ENCODE measurements at regions not wholly inside any gene's neighbourhood (a gene's known extent, or its start where the extent isn't known, plus 50 kb on each side); places are given as distances from the start of the nearest gene placed in this dataset.

GRCh38 chr21:14683063-14683462, 136.9 kb upstream of the SAMSN1 start:
- TF ChIP-seq, protein P1, sequence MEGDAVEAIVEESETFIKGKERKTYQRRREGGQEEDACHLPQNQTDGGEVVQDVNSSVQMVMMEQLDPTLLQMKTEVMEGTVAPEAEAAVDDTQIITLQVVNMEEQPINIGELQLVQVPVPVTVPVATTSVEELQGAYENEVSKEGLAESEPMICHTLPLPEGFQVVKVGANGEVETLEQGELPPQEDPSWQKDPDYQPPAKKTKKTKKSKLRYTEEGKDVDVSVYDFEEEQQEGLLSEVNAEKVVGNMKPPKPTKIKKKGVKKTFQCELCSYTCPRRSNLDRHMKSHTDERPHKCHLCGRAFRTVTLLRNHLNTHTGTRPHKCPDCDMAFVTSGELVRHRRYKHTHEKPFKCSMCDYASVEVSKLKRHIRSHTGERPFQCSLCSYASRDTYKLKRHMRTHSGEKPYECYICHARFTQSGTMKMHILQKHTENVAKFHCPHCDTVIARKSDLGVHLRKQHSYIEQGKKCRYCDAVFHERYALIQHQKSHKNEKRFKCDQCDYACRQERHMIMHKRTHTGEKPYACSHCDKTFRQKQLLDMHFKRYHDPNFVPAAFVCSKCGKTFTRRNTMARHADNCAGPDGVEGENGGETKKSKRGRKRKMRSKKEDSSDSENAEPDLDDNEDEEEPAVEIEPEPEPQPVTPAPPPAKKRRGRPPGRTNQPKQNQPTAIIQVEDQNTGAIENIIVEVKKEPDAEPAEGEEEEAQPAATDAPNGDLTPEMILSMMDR (IDR thresholded peaks at IDR 0.05; ENCODE audit: borderline replicate concordance, extremely low read depth, low read length, poor library complexity, severe bottlenecking) = no peak
- TF ChIP-seq EZH2 (IDR thresholded peaks at IDR 0.05; ENCODE audit: borderline replicate concordance, low read depth, low read length, severe bottlenecking) = no peak
